ENCODE measurements at regions not wholly inside any gene's neighbourhood (a gene's known extent, or its start where the extent isn't known, plus 50 kb on each side); places are given as distances from the start of the nearest gene placed in this dataset.

DNA sequence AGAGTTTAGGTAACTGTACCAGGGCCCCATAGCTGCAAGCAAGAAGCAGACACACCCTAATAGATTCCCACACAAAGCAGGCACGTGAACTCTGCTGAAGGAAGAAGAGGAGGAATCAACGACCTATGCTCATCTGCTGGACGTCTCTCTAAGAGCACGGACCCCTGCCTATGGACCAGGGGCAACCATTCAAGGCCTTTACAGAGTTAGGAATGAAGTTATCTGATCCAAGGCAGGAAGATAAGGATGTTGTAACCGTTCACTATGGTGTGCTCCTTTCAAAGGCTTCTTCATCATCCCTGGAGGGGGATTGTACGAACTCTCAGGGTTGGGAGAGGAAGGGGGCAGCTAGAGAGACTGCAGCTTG is 141.6 kb upstream of the PARP11 start:
- ChIA-PET POLR2A (ENCODE audit: low non-redundant PET) (no interaction called here), CTCF (no interaction called here)
- no peaks in the 10 kb centered on the region for H3K36me3 ChIP-seq (ENCODE audit: insufficient read depth, low read length, poor library complexity, severe bottlenecking)
- no TSS peak for BruUV-seq (replicated peaks)
- H3K9me3 ChIP-seq (ENCODE audit: low read depth, low read length, poor library complexity, severe bottlenecking) = no peaks in the 10 kb centered on the region
- DNase-seq (ENCODE audit: low spot score) = no peak
- intact Hi-C loops (cut with micrococcal nuclease; ENCODE audit: unreplicated experiment) = no loop called here
- H3K27me3 ChIP-seq (replicated peaks; ENCODE audit: insufficient read depth, low read depth, low read length, poor library complexity) = no peaks in the 10 kb centered on the region
- TF ChIP-seq, protein P1, sequence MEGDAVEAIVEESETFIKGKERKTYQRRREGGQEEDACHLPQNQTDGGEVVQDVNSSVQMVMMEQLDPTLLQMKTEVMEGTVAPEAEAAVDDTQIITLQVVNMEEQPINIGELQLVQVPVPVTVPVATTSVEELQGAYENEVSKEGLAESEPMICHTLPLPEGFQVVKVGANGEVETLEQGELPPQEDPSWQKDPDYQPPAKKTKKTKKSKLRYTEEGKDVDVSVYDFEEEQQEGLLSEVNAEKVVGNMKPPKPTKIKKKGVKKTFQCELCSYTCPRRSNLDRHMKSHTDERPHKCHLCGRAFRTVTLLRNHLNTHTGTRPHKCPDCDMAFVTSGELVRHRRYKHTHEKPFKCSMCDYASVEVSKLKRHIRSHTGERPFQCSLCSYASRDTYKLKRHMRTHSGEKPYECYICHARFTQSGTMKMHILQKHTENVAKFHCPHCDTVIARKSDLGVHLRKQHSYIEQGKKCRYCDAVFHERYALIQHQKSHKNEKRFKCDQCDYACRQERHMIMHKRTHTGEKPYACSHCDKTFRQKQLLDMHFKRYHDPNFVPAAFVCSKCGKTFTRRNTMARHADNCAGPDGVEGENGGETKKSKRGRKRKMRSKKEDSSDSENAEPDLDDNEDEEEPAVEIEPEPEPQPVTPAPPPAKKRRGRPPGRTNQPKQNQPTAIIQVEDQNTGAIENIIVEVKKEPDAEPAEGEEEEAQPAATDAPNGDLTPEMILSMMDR (conservative IDR thresholded peaks at IDR 0.05; ENCODE audit: low read depth, low read length) = no peak
- TF ChIP-seq EZH2 (IDR thresholded peaks at IDR 0.05; ENCODE audit: borderline replicate concordance, low read depth, low read length, poor library complexity, severe bottlenecking) = no peak
- H3K27ac ChIP-seq (ENCODE audit: low read depth, low read length, poor library complexity, severe bottlenecking) = no peak overlapping the region
- no peaks in the 10 kb centered on the region for H3K4me1 ChIP-seq (ENCODE audit: insufficient read depth, low read length, poor library complexity, severe bottlenecking)
- no peak overlapping the region for H3K4me3 ChIP-seq (ENCODE audit: low read depth, low read length, poor library complexity, severe bottlenecking)

DNA sequence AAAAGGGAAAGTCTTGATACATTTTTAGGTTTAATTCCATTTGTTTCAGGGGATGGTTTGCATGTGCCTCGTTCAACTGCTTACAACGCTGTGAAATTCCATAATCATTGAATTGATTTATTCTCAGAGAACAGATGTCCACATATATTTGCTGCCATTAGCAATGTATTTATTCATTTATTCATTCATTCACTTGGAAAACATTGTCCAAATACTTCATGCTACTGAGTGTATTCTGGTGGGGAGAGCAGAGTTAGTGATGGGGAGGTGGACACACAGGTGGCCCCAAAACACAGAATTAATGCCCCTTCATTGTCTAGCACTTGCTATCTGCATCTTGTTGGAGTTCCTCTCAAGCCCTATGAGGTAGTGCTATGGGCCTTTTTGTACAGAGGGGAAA is 141.2 kb upstream of the PARP11 start:
- H3K27me3 ChIP-seq (replicated peaks; ENCODE audit: insufficient read depth, low read depth, low read length, poor library complexity) = no peaks in the 10 kb centered on the region
- no peak overlapping the region for H3K27ac ChIP-seq (ENCODE audit: low read depth, low read length, poor library complexity, severe bottlenecking)
- intact Hi-C loops (cut with micrococcal nuclease; ENCODE audit: unreplicated experiment) = no loop called here
- DNase-seq (ENCODE audit: low spot score) = no peak
- no peaks in the 10 kb centered on the region for H3K36me3 ChIP-seq (ENCODE audit: insufficient read depth, low read length, poor library complexity, severe bottlenecking)
- ChIA-PET POLR2A (ENCODE audit: low non-redundant PET) (no interaction called here), CTCF (no interaction called here)
- BruUV-seq (replicated peaks) = no TSS peak
- TF ChIP-seq, protein P1 (conservative IDR thresholded peaks at IDR 0.05; ENCODE audit: low read depth, low read length) = no peak
- no peak for TF ChIP-seq EZH2 (IDR thresholded peaks at IDR 0.05; ENCODE audit: borderline replicate concordance, low read depth, low read length, poor library complexity, severe bottlenecking)
- no peaks in the 10 kb centered on the region for H3K4me1 ChIP-seq (ENCODE audit: insufficient read depth, low read length, poor library complexity, severe bottlenecking)
- no peaks in the 10 kb centered on the region for H3K9me3 ChIP-seq (ENCODE audit: low read depth, low read length, poor library complexity, severe bottlenecking)
- no peak overlapping the region for H3K4me3 ChIP-seq (ENCODE audit: low read depth, low read length, poor library complexity, severe bottlenecking)

DNA sequence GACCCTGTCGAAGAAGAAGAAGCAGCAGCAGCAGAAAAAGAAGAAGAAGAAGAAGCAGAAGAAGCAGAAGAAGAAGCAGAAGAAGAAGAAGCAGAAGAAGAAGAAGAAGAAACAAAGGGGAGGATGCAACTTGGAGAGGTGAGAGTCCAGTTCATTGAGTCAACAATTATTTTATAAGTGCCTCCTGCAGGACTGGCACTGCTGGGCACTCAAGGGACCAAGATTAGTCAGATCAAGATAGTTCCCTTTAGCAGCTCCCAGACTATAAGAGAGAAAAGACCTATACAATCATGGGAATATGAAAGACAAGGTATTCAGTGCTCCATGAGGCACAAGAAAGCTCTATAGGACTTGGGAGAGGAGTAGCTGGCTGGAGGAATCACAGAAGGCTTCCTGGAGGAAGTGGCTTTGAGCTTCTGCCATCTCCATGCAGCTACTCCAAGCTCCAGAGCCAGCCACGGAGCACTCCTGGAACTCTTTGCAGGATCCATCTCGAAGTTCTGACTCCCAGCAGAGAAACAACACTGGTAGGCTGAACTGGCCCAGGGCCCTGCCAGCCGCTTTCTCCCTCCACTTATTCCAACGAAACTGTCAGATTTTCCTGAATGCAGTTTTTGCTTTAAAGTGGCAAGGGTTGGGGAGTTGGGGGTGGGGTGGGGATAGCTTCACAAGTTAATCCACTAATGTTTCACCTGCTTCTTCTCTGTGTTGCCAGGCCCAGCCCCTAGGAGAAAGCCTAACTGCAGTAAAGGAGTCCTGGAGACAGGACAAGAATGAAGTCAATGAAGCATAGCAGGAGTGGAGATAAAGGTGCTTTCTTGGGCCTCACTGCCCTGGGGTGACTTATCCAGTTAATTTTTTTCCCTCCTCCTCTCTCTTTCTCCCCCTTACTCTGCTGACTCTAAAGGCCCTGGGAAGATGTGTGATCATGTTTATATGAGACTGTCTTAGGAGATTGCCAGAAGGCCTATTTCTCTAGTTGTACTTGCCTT is 140.1 kb upstream of the PARP11 start:
- H3K9me3 ChIP-seq (ENCODE audit: low read depth, low read length, poor library complexity, severe bottlenecking) = no peaks in the 10 kb centered on the region
- BruUV-seq (replicated peaks) = no TSS peak
- TF ChIP-seq, protein P1 (conservative IDR thresholded peaks at IDR 0.05; ENCODE audit: low read depth, low read length) = no peak
- TF ChIP-seq EZH2 (IDR thresholded peaks at IDR 0.05; ENCODE audit: borderline replicate concordance, low read depth, low read length, poor library complexity, severe bottlenecking) = no peak
- CTCF ChIA-PET = interaction anchor here (0.5 kb wide), 1 partner anchor 140 kb away, joined by 8 read pairs; the partner anchor contains the start of gene PARP11
- no peak overlapping the region for H3K4me3 ChIP-seq (ENCODE audit: low read depth, low read length, poor library complexity, severe bottlenecking)
- intact Hi-C loops (cut with micrococcal nuclease; ENCODE audit: unreplicated experiment) = no loop called here
- DNase-seq (ENCODE audit: low spot score) = no peak
- H3K36me3 ChIP-seq (ENCODE audit: insufficient read depth, low read length, poor library complexity, severe bottlenecking) = no peaks in the 10 kb centered on the region
- POLR2A ChIA-PET (ENCODE audit: low non-redundant PET) = interaction anchor here (0.6 kb wide), 1 partner anchor 16 kb away, joined by 20 read pairs; no protein-coding TSS in a partner anchor
- no peaks in the 10 kb centered on the region for H3K4me1 ChIP-seq (ENCODE audit: insufficient read depth, low read length, poor library complexity, severe bottlenecking)
- H3K27ac ChIP-seq (ENCODE audit: low read depth, low read length, poor library complexity, severe bottlenecking) = no peak overlapping the region
- H3K27me3 ChIP-seq (replicated peaks; ENCODE audit: insufficient read depth, low read depth, low read length, poor library complexity) = peaks cover 4% of the 10 kb centered on the region

All from A673 (cell line).